ENCODE measurements at regions not wholly inside any gene's neighbourhood (a gene's known extent, or its start where the extent isn't known, plus 50 kb on each side); places are given as distances from the start of the nearest gene placed in this dataset.

GRCh38 chr3:162492446-162493081, 996.0 kb downstream of the OTOL1 start:
- ATAC-seq (replicated peaks in 1 of 2) (no peak), DNase-seq (no peak)
- no peaks in the 10 kb centered on the region for H3K27me3 Mint-ChIP-seq (ENCODE audit: low read depth)
- H3K4me1 Mint-ChIP-seq (ENCODE audit: low read depth): no peaks in the 10 kb centered on the region
- peaks cover 5 to 6% of the 10 kb centered on the region in 2 donors for H3K9me3 Mint-ChIP-seq
- H3K36me3 Mint-ChIP-seq (ENCODE audit: insufficient read depth in 2 of 2): peaks cover 0 to 2% of the 10 kb centered on the region in 2 donors
- no peak overlapping the region for H3K4me3 Mint-ChIP-seq
- no peak overlapping the region for H3K27ac Mint-ChIP-seq

- Mint-ChIP-seq H3K27me3 (ENCODE audit: low read depth) (no peaks in the 10 kb centered on the region), H3K27ac (no peak overlapping the region), H3K4me1 (ENCODE audit: low read depth) (no peaks in the 10 kb centered on the region), H3K9me3 (peaks cover 6 to 8% of the 10 kb centered on the region in 2 donors), H3K36me3 (ENCODE audit: insufficient read depth in 2 of 2) (peaks cover 0 to 2% of the 10 kb centered on the region in 2 donors), H3K4me3 (no peak overlapping the region)
- no peak for ATAC-seq (replicated peaks in 1 of 2)
- no peak for DNase-seq
These were observed 1002.0 kb downstream of the OTOL1 start for GRCh38 chr3:162498626-162499025.

- Mint-ChIP-seq H3K27ac (no peak overlapping the region), H3K4me1 (ENCODE audit: low read depth) (no peaks in the 10 kb centered on the region), H3K4me3 (no peak overlapping the region), H3K36me3 (ENCODE audit: insufficient read depth in 2 of 2) (no peaks in the 10 kb centered on the region), H3K27me3 (ENCODE audit: low read depth) (no peaks in the 10 kb centered on the region), H3K9me3 (peaks cover 0 to 7% of the 10 kb centered on the region in 2 donors)
- DNase-seq (no peak), ATAC-seq (replicated peaks in 1 of 2) (no peak)
These were observed 1010.8 kb downstream of the OTOL1 start for GRCh38 chr3:162507397-162507796.

GRCh38 chr3:162512488-162512887, 1015.9 kb downstream of the OTOL1 start:
- Mint-ChIP-seq H3K4me3 (no peak overlapping the region), H3K4me1 (ENCODE audit: low read depth) (no peaks in the 10 kb centered on the region), H3K27ac (no peak overlapping the region), H3K27me3 (ENCODE audit: low read depth) (no peaks in the 10 kb centered on the region), H3K9me3 (peaks cover 0 to 11% of the 10 kb centered on the region in 2 donors), H3K36me3 (ENCODE audit: insufficient read depth in 2 of 2) (no peaks in the 10 kb centered on the region)
- ATAC-seq (replicated peaks in 1 of 2): no peak
- no peak for DNase-seq

- no peak for ATAC-seq (replicated peaks in 1 of 2)
- H3K27me3 Mint-ChIP-seq (ENCODE audit: low read depth): no peaks in the 10 kb centered on the region
- H3K36me3 Mint-ChIP-seq (ENCODE audit: insufficient read depth in 2 of 2): no peaks in the 10 kb centered on the region
- no peaks in the 10 kb centered on the region for H3K4me1 Mint-ChIP-seq (ENCODE audit: low read depth)
- H3K9me3 Mint-ChIP-seq: peaks cover 6 to 11% of the 10 kb centered on the region in 2 donors
- no peak overlapping the region for H3K27ac Mint-ChIP-seq
- DNase-seq: no peak
- no peak overlapping the region for H3K4me3 Mint-ChIP-seq
These were observed 1020.5 kb downstream of the OTOL1 start for GRCh38 chr3:162517110-162517509.

- ATAC-seq (replicated peaks in 1 of 2) (no peak), DNase-seq (no peak)
- Mint-ChIP-seq H3K4me3 (no peak overlapping the region), H3K27me3 (ENCODE audit: low read depth) (no peaks in the 10 kb centered on the region), H3K27ac (no peak overlapping the region), H3K4me1 (ENCODE audit: low read depth) (no peaks in the 10 kb centered on the region), H3K36me3 (ENCODE audit: insufficient read depth in 2 of 2) (no peaks in the 10 kb centered on the region), H3K9me3 (peaks cover 4 to 6% of the 10 kb centered on the region in 2 donors)
These were observed 1025.1 kb downstream of the OTOL1 start for GRCh38 chr3:162521669-162522068.

GRCh38 chr3:162525066-162525742, 1028.6 kb downstream of the OTOL1 start:
- H3K27me3 Mint-ChIP-seq (ENCODE audit: low read depth): no peaks in the 10 kb centered on the region
- H3K4me3 Mint-ChIP-seq: no peak overlapping the region
- H3K9me3 Mint-ChIP-seq: peaks cover 6 to 9% of the 10 kb centered on the region in 2 donors
- DNase-seq: no peak
- no peak for ATAC-seq (replicated peaks in 1 of 2)
- no peak overlapping the region for H3K27ac Mint-ChIP-seq
- no peaks in the 10 kb centered on the region for H3K4me1 Mint-ChIP-seq (ENCODE audit: low read depth)
- H3K36me3 Mint-ChIP-seq (ENCODE audit: insufficient read depth in 2 of 2): no peaks in the 10 kb centered on the region

- DNase-seq: no peak
- H3K9me3 Mint-ChIP-seq: peaks cover 8 to 11% of the 10 kb centered on the region in 2 donors
These were observed 1029.2 kb downstream of the OTOL1 start for GRCh38 chr3:162525771-162526170.

GRCh38 chr3:162534431-162534830, 1037.8 kb downstream of the OTOL1 start:
- ATAC-seq (replicated peaks in 1 of 2) (no peak), DNase-seq (no peak)
- H3K27me3 Mint-ChIP-seq (ENCODE audit: low read depth): no peaks in the 10 kb centered on the region
- H3K4me3 Mint-ChIP-seq: no peak overlapping the region
- no peak overlapping the region for H3K27ac Mint-ChIP-seq
- H3K4me1 Mint-ChIP-seq (ENCODE audit: low read depth): no peaks in the 10 kb centered on the region
- H3K36me3 Mint-ChIP-seq (ENCODE audit: insufficient read depth in 2 of 2): no peaks in the 10 kb centered on the region
- peaks cover 4 to 5% of the 10 kb centered on the region in 2 donors for H3K9me3 Mint-ChIP-seq

More at GRCh38 chr3:162525771-162526170, 1029.2 kb downstream of the OTOL1 start:
- ATAC-seq (replicated peaks in 1 of 2): no peak
- Mint-ChIP-seq H3K27ac (no peak overlapping the region), H3K4me1 (ENCODE audit: low read depth) (no peaks in the 10 kb centered on the region), H3K4me3 (no peak overlapping the region), H3K36me3 (ENCODE audit: insufficient read depth in 2 of 2) (no peaks in the 10 kb centered on the region), H3K27me3 (ENCODE audit: low read depth) (no peaks in the 10 kb centered on the region)

GRCh38 chr3:162538491-162538890, 1041.9 kb downstream of the OTOL1 start:
- Mint-ChIP-seq H3K4me3 (no peak overlapping the region), H3K4me1 (ENCODE audit: low read depth) (no peaks in the 10 kb centered on the region), H3K36me3 (ENCODE audit: insufficient read depth in 2 of 2) (no peaks in the 10 kb centered on the region), H3K27ac (no peak overlapping the region), H3K9me3 (peaks cover 2 to 6% of the 10 kb centered on the region in 2 donors), H3K27me3 (ENCODE audit: low read depth) (no peaks in the 10 kb centered on the region)
- DNase-seq: no peak
- no peak for ATAC-seq (replicated peaks in 1 of 2)

GRCh38 chr3:162538906-162539305, 1042.3 kb downstream of the OTOL1 start:
- Mint-ChIP-seq H3K36me3 (ENCODE audit: insufficient read depth in 2 of 2) (no peaks in the 10 kb centered on the region), H3K4me3 (no peak overlapping the region), H3K9me3 (peaks cover 2 to 8% of the 10 kb centered on the region in 2 donors), H3K27ac (no peak overlapping the region), H3K4me1 (ENCODE audit: low read depth) (no peaks in the 10 kb centered on the region), H3K27me3 (ENCODE audit: low read depth) (no peaks in the 10 kb centered on the region)
- no peak for DNase-seq
- ATAC-seq (replicated peaks in 1 of 2): no peak

GRCh38 chr3:162540421-162540820, 1043.8 kb downstream of the OTOL1 start:
- no peaks in the 10 kb centered on the region for H3K36me3 Mint-ChIP-seq (ENCODE audit: insufficient read depth in 2 of 2)
- DNase-seq (no peak), ATAC-seq (replicated peaks in 1 of 2) (no peak)
- no peak overlapping the region for H3K27ac Mint-ChIP-seq
- H3K27me3 Mint-ChIP-seq (ENCODE audit: low read depth): no peaks in the 10 kb centered on the region
- peaks cover 4 to 8% of the 10 kb centered on the region in 2 donors for H3K9me3 Mint-ChIP-seq
- H3K4me3 Mint-ChIP-seq: no peak overlapping the region
- H3K4me1 Mint-ChIP-seq (ENCODE audit: low read depth): no peaks in the 10 kb centered on the region

GRCh38 chr3:162541923-162542322, 1045.3 kb downstream of the OTOL1 start:
- Mint-ChIP-seq H3K27ac (no peak overlapping the region), H3K4me3 (no peak overlapping the region), H3K36me3 (ENCODE audit: insufficient read depth in 2 of 2) (no peaks in the 10 kb centered on the region), H3K27me3 (ENCODE audit: low read depth) (no peaks in the 10 kb centered on the region), H3K9me3 (peaks cover 4 to 8% of the 10 kb centered on the region in 2 donors), H3K4me1 (ENCODE audit: low read depth) (no peaks in the 10 kb centered on the region)
- no peak for DNase-seq
- ATAC-seq (replicated peaks in 1 of 2): no peak

- DNase-seq (no peak), ATAC-seq (replicated peaks in 1 of 2) (no peak)
- no peaks in the 10 kb centered on the region for H3K4me1 Mint-ChIP-seq (ENCODE audit: low read depth)
- no peak overlapping the region for H3K27ac Mint-ChIP-seq
- no peak overlapping the region for H3K4me3 Mint-ChIP-seq
- H3K9me3 Mint-ChIP-seq: peaks cover 2 to 6% of the 10 kb centered on the region in 2 donors
- H3K27me3 Mint-ChIP-seq (ENCODE audit: low read depth): no peaks in the 10 kb centered on the region
- no peaks in the 10 kb centered on the region for H3K36me3 Mint-ChIP-seq (ENCODE audit: insufficient read depth in 2 of 2)
These were observed 1047.6 kb downstream of the OTOL1 start for GRCh38 chr3:162544246-162544645.

Measured in activated T-cell treated with anti-CD3 and anti-CD28 coated beads, Interleukin-2, amount 50 U/mL, for 72 hours (primary cell).